GM19324 (cell line): ENCODE measurements at regions not wholly inside any gene's neighbourhood (a gene's known extent, or its start where the extent isn't known, plus 50 kb on each side); places are given as distances from the start of the nearest gene placed in this dataset.
A peak's percentile ranks its signal among the peaks of the same experiment; 100 is the strongest.

Source experiments
- ATAC-seq: cut with Tn5 transposase; IDR thresholded peaks from one replicate; pipeline ENCODE4 v1.9.1; 2021; ENCODE audit warnings: mild to moderate bottlenecking, moderate library complexity; ENCODE audit not compliant: unreplicated experiment, low FRiP score

- no peak for ATAC-seq
These were observed 919.6 kb upstream of the SEMA6A start for GRCh38 chr5:117494188-117494587.

- ATAC-seq: no peak
These were observed 914.4 kb upstream of the SEMA6A start for GRCh38 chr5:117488976-117489500.

GRCh38 chr5:117487556-117487955, 912.9 kb upstream of the SEMA6A start:
- ATAC-seq: no peak

- ATAC-seq: no peak
These were observed 912.3 kb upstream of the SEMA6A start for GRCh38 chr5:117486879-117487391.

GRCh38 chr5:117486261-117486660, 911.6 kb upstream of the SEMA6A start:
- ATAC-seq: no peak

GRCh38 chr5:117475919-117476318, 901.3 kb upstream of the SEMA6A start:
- ATAC-seq: no peak

GRCh38 chr5:117473165-117473564, 898.5 kb upstream of the SEMA6A start:
- no peak for ATAC-seq

GRCh38 chr5:117463881-117464570, 889.4 kb upstream of the SEMA6A start:
- no peak for ATAC-seq

- no peak for ATAC-seq
These were observed 887.3 kb upstream of the SEMA6A start for GRCh38 chr5:117461966-117462365.

- no peak for ATAC-seq
These were observed 886.8 kb upstream of the SEMA6A start for GRCh38 chr5:117461403-117461802.

- ATAC-seq: no peak
These were observed 883.0 kb upstream of the SEMA6A start for GRCh38 chr5:117457656-117458055.

GRCh38 chr5:117456866-117457470, 882.3 kb upstream of the SEMA6A start:
- no peak for ATAC-seq

- ATAC-seq: peak; percentile 41
These were observed 880.9 kb upstream of the SEMA6A start for GRCh38 chr5:117455236-117456233.

GRCh38 chr5:117454716-117455212, 880.1 kb upstream of the SEMA6A start:
- peak; percentile 91 for ATAC-seq

GRCh38 chr5:117436846-117437245, 862.2 kb upstream of the SEMA6A start:
- ATAC-seq: no peak

- ATAC-seq: no peak
These were observed 860.6 kb upstream of the SEMA6A start for GRCh38 chr5:117435203-117435602.

GRCh38 chr5:117434254-117434653, 859.6 kb upstream of the SEMA6A start:
- no peak for ATAC-seq

- ATAC-seq: no peak
These were observed 859.2 kb upstream of the SEMA6A start for GRCh38 chr5:117433818-117434217.

- no peak for ATAC-seq
These were observed 856.5 kb upstream of the SEMA6A start for GRCh38 chr5:117431091-117431490.

- no peak for ATAC-seq
These were observed 850.5 kb upstream of the SEMA6A start for GRCh38 chr5:117425163-117425562.
